GM12878 (cell line): ENCODE measurements at regions not wholly inside any gene's neighbourhood (a gene's known extent, or its start where the extent isn't known, plus 50 kb on each side); places are given as distances from the start of the nearest gene placed in this dataset.

ENCODE experiments used
- CEBPB ChIP-seq, 2 experiments: fragments of 150-350 bp in 1 of 2; IDR thresholded peaks; 2 replicates each; pipeline ENCODE4 v1.6.1; 2012 to 2014; ENCODE audit warnings: low read depth in 2 of 2, low read length in 2 of 2, borderline replicate concordance in 1 of 2, inconsistent platforms in 1 of 2
- CEBPZ ChIP-seq: fragments of 150-350 bp; IDR thresholded peaks from 2 replicates; pipeline ENCODE4 v1.6.1; 2016; ENCODE audit warnings: low read depth, low read length
- EZH2 ChIP-seq: IDR thresholded peaks from 2 replicates; pipeline ENCODE4 v1.6.1; 2012; ENCODE audit warnings: low read depth, mild to moderate bottlenecking, control low read depth, inconsistent platforms, low read length, borderline replicate concordance; ENCODE audit not compliant: control insufficient read depth
- POLR2A ChIP-seq: IDR thresholded peaks from 2 replicates; pipeline ENCODE4 v1.6.1; 2011; ENCODE audit warnings: low read depth, mild to moderate bottlenecking, low read length
- REST ChIP-seq: IDR thresholded peaks from 2 replicates; pipeline ENCODE4 v1.6.1; 2012; ENCODE audit warnings: mild to moderate bottlenecking, low read depth, low read length
- SIN3A ChIP-seq: IDR thresholded peaks from 2 replicates; pipeline ENCODE4 v1.6.1; 2012; ENCODE audit warnings: low read depth, low read length, improper control_type of control experiment
- STAT1 ChIP-seq: fragments of 450-650 bp; conservative IDR thresholded peaks from 2 replicates; pipeline ENCODE4 v1.6.1; 2014; ENCODE audit warnings: antibody characterized with exemption, mild to moderate bottlenecking
- STAT3 ChIP-seq: IDR thresholded peaks from 2 replicates; pipeline ENCODE4 v1.6.1; 2011; ENCODE audit warnings: low read depth, low read length, improper control_type of control experiment
- TCF7 ChIP-seq: IDR thresholded peaks from 2 replicates; pipeline ENCODE4 v1.6.1; 2014; ENCODE audit warnings: antibody characterized with exemption, borderline replicate concordance

- no peak for TF ChIP-seq CEBPB (IDR thresholded peaks at IDR 0.05; ENCODE audit: borderline replicate concordance in 1 of 2, low read depth in 2 of 2, low read length in 2 of 2)
- no peak for TF ChIP-seq CEBPZ
- no peak for TF ChIP-seq EZH2
- no peak for TF ChIP-seq STAT3
- no peak for TF ChIP-seq POLR2A
- TF ChIP-seq STAT1: no peak
- no peak for TF ChIP-seq REST
- TF ChIP-seq TCF7: no peak
- TF ChIP-seq SIN3A: no peak
Measured at GRCh38 chr2:237260039-237260620, 153.8 kb downstream of the COL6A3 start.
